ENCODE measurements at regions not wholly inside any gene's neighbourhood (a gene's known extent, or its start where the extent isn't known, plus 50 kb on each side); places are given as distances from the start of the nearest gene placed in this dataset.

DNA sequence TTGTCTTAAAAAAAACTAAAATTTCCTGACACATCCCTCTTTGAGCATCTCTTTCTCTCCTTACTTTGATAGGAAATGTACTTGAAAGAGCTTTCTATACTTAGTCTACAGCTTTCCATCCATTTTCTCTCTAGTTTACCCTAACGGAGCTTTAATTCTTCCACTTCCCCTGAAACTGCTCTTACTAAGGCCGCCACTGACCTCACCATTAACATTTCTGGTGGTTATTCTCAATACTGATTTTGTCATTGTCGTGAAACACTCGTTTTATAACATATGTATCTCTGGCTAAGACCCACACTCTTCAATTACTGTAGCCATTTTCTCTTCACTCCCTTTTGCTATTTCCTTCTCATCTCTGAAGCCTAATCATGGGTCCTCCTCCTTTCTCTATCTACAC, 262.0 kb upstream of the FERD3L start:
- H3K27ac ChIP-seq, result no peak overlapping the region
- no peaks in the 10 kb centered on the region for H3K4me1 ChIP-seq
- no peak overlapping the region for H3K4me3 ChIP-seq
- no peaks in the 10 kb centered on the region for H3K27me3 ChIP-seq
- WGBS, 2 donors (ENCODE audit: low coverage in 1 of 2), result 75 to 81% methylated on average over 3 to 4 of the region's 4 CpGs
- no peaks in the 10 kb centered on the region for H3K36me3 ChIP-seq
- TF ChIP-seq, protein P1, sequence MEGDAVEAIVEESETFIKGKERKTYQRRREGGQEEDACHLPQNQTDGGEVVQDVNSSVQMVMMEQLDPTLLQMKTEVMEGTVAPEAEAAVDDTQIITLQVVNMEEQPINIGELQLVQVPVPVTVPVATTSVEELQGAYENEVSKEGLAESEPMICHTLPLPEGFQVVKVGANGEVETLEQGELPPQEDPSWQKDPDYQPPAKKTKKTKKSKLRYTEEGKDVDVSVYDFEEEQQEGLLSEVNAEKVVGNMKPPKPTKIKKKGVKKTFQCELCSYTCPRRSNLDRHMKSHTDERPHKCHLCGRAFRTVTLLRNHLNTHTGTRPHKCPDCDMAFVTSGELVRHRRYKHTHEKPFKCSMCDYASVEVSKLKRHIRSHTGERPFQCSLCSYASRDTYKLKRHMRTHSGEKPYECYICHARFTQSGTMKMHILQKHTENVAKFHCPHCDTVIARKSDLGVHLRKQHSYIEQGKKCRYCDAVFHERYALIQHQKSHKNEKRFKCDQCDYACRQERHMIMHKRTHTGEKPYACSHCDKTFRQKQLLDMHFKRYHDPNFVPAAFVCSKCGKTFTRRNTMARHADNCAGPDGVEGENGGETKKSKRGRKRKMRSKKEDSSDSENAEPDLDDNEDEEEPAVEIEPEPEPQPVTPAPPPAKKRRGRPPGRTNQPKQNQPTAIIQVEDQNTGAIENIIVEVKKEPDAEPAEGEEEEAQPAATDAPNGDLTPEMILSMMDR (IDR thresholded peaks at IDR 0.05), result no peak
- TF ChIP-seq EP300 (IDR thresholded peaks at IDR 0.05) (no peak), POLR2AphosphoS5 (IDR thresholded peaks at IDR 0.05) (no peak), POLR2A (IDR thresholded peaks at IDR 0.05) (no peak)
- H3K9me3 ChIP-seq, result no peaks in the 10 kb centered on the region
- no peak for ATAC-seq

DNA sequence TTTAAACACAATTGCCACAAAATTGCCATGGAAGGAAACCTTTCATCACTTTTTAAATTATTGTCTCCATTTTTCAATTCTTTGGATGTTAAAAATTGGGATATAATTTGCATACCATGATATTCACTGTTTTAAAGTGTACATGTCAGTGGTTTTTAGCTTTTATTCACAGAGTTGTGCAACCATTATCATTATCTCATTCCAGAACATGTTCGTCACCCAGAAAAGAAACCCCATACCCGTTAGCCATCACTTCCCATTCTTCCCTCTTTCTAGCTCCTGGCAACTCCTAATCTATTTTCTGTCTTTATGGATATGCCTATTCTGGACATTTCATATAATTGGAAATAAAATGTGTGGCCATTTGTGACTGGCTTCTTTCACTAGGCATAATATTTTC, 260.3 kb upstream of the FERD3L start:
- Histone ChIP-seq H3K4me3 (no peak overlapping the region), H3K36me3 (no peaks in the 10 kb centered on the region), H3K9me3 (no peaks in the 10 kb centered on the region), H3K4me1 (no peaks in the 10 kb centered on the region), H3K27me3 (no peaks in the 10 kb centered on the region), H3K27ac (no peak overlapping the region)
- TF ChIP-seq POLR2A (IDR thresholded peaks at IDR 0.05) (no peak), EP300 (IDR thresholded peaks at IDR 0.05) (no peak), POLR2AphosphoS5 (IDR thresholded peaks at IDR 0.05) (no peak)
- TF ChIP-seq, protein P1 (IDR thresholded peaks at IDR 0.05), result no peak
- ATAC-seq, result no peak
- 77 to 100% methylated on average over 1 to 2 of the region's 2 CpGs for WGBS, 2 donors (ENCODE audit: low coverage in 1 of 2)

DNA sequence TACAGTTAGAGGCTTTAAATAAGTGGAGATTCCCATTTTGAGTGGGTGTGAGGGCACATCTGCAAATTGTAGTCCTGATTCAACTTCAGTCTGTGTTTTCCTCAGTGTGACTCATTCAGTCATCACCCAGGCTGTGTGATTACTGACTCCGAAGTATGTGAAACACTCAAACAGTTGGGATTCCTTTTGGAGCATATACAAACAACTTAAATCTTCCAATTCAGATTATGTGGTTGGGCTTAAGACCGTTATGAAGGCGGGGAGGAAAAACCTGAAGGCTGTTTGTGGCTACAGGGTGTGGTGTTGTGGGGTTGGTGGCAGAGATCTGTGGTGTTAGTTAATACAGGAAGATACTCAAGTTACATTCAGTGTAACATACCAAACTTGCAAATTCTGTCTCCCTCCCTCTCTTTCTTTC, 259.7 kb upstream of the FERD3L start:
- H3K27me3 ChIP-seq, result no peaks in the 10 kb centered on the region
- H3K36me3 ChIP-seq, result no peaks in the 10 kb centered on the region
- no peak overlapping the region for H3K4me3 ChIP-seq
- no peaks in the 10 kb centered on the region for H3K4me1 ChIP-seq
- no peak for TF ChIP-seq POLR2A (IDR thresholded peaks at IDR 0.05)
- no peak for TF ChIP-seq POLR2AphosphoS5 (IDR thresholded peaks at IDR 0.05)
- TF ChIP-seq EP300 (IDR thresholded peaks at IDR 0.05), result no peak
- TF ChIP-seq, protein P1 (IDR thresholded peaks at IDR 0.05), result no peak
- no peak for ATAC-seq
- 14 to 17% methylated on average over 2 to 3 of the region's 3 CpGs for WGBS, 2 donors (ENCODE audit: low coverage in 1 of 2)
- no peak overlapping the region for H3K27ac ChIP-seq
- no peaks in the 10 kb centered on the region for H3K9me3 ChIP-seq

DNA sequence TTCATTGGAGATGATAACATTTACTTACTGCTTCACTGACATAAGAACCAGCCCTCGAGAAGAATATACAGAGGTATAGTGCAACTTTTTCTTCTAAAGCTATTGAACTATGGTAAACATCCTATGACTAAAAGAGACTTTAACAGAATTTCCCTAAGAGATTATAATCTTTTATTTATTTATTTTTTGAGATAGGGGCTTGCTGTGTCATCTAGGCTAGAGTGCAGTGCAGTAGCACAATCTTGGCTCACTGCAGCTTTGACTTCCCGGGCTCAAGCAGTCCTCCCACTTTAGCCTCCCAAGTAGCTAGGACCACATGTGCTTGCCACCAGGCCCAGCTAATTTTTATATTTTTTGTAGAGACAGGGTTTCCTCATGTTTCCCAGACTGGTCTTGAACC, 258.5 kb upstream of the FERD3L start:
- no peak for ATAC-seq
- 94 to 97% methylated on average over 2 of the region's 2 CpGs for WGBS, 2 donors (ENCODE audit: low coverage in 1 of 2)

DNA sequence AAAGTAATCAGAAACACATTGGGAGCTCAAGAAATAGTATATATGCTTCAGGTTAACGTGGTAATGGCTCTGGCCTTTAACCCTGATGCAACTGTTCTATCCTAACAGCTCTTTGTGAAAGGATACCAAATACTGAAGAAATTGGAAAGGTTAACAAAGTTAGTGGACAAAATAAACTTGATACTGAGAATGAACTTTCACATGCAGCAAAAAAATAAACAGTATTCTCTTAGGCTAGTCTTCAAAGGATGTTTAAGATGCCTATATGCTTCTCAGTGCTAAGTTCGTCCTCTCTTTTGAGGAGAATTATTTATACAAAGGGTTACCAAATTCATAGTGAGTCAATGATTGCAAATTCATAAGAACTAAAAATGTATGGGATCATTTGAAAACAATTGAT, 256.2 kb upstream of the FERD3L start:
- TF ChIP-seq POLR2AphosphoS5 (IDR thresholded peaks at IDR 0.05) (no peak), EP300 (IDR thresholded peaks at IDR 0.05) (no peak), POLR2A (IDR thresholded peaks at IDR 0.05) (no peak)
- TF ChIP-seq, protein P1 (IDR thresholded peaks at IDR 0.05), result no peak
- H3K36me3 ChIP-seq, result no peaks in the 10 kb centered on the region
- H3K9me3 ChIP-seq, result no peaks in the 10 kb centered on the region
- no peaks in the 10 kb centered on the region for H3K27me3 ChIP-seq
- no peaks in the 10 kb centered on the region for H3K4me1 ChIP-seq
- ATAC-seq, result no peak
- H3K27ac ChIP-seq, result no peak overlapping the region
- no peak overlapping the region for H3K4me3 ChIP-seq
- 65 to 68% methylated on average over 2 of the region's 2 CpGs for WGBS, 2 donors (ENCODE audit: low coverage in 1 of 2)

More for the DNA sequence above, 258.5 kb upstream of the FERD3L start:
- no peak overlapping the region for H3K4me3 ChIP-seq
- H3K27ac ChIP-seq, result no peak overlapping the region
- no peaks in the 10 kb centered on the region for H3K27me3 ChIP-seq
- no peaks in the 10 kb centered on the region for H3K4me1 ChIP-seq
- TF ChIP-seq POLR2A (IDR thresholded peaks at IDR 0.05) (no peak), POLR2AphosphoS5 (IDR thresholded peaks at IDR 0.05) (no peak), EP300 (IDR thresholded peaks at IDR 0.05) (no peak)
- TF ChIP-seq, protein P1 (IDR thresholded peaks at IDR 0.05), result no peak
- H3K9me3 ChIP-seq, result no peaks in the 10 kb centered on the region
- no peaks in the 10 kb centered on the region for H3K36me3 ChIP-seq

Measured in gastroesophageal sphincter (tissue), 4 donors.